ENCODE measurements at regions not wholly inside any gene's neighbourhood (a gene's known extent, or its start where the extent isn't known, plus 50 kb on each side); places are given as distances from the start of the nearest gene placed in this dataset.
"Not testable (repeated sequence)": the region's sequence is repeated elsewhere in the genome, so short reads cannot be mapped to it uniquely, and the experiment has no call there.

GRCh38 chr2:124999906-125000305 is 974.8 kb downstream of the CNTNAP5 start:
- no peaks in the 10 kb centered on the region for H3K9me3 Mint-ChIP-seq (ENCODE audit: unreplicated experiment)
- peaks cover 10% of the 10 kb centered on the region for H3K4me1 Mint-ChIP-seq (ENCODE audit: unreplicated experiment)
- H3K27me3 Mint-ChIP-seq (ENCODE audit: unreplicated experiment): no peaks in the 10 kb centered on the region
- no peak overlapping the region for H3K27ac Mint-ChIP-seq (ENCODE audit: unreplicated experiment)
- no peak for DNase-seq (ENCODE audit: low spot score)
- TF ChIP-seq CTCF (IDR thresholded peaks at IDR 0.05; ENCODE audit: unreplicated experiment): no peak
- H3K4me3 Mint-ChIP-seq (ENCODE audit: unreplicated experiment): no peak overlapping the region
- no peaks in the 10 kb centered on the region for H3K36me3 Mint-ChIP-seq (ENCODE audit: low read depth, unreplicated experiment)

- TF ChIP-seq CTCF (IDR thresholded peaks at IDR 0.05; ENCODE audit: unreplicated experiment): no peak
- Mint-ChIP-seq H3K4me3 (ENCODE audit: unreplicated experiment) (no peak overlapping the region), H3K27ac (ENCODE audit: unreplicated experiment) (no peak overlapping the region), H3K27me3 (ENCODE audit: unreplicated experiment) (no peaks in the 10 kb centered on the region), H3K4me1 (ENCODE audit: unreplicated experiment) (no peaks in the 10 kb centered on the region), H3K9me3 (ENCODE audit: unreplicated experiment) (no peaks in the 10 kb centered on the region), H3K36me3 (ENCODE audit: low read depth, unreplicated experiment) (no peaks in the 10 kb centered on the region)
- no peak for DNase-seq (ENCODE audit: low spot score)
Observed at GRCh38 chr2:125004106-125004800, 979.2 kb downstream of the CNTNAP5 start.

- no peak for DNase-seq (ENCODE audit: low spot score)
- no peaks in the 10 kb centered on the region for H3K27me3 Mint-ChIP-seq (ENCODE audit: unreplicated experiment)
- H3K36me3 Mint-ChIP-seq (ENCODE audit: low read depth, unreplicated experiment): no peaks in the 10 kb centered on the region
- H3K4me3 Mint-ChIP-seq (ENCODE audit: unreplicated experiment): no peak overlapping the region
- no peak for TF ChIP-seq CTCF (IDR thresholded peaks at IDR 0.05; ENCODE audit: unreplicated experiment)
- H3K27ac Mint-ChIP-seq (ENCODE audit: unreplicated experiment): no peak overlapping the region
- no peaks in the 10 kb centered on the region for H3K4me1 Mint-ChIP-seq (ENCODE audit: unreplicated experiment)
- no peaks in the 10 kb centered on the region for H3K9me3 Mint-ChIP-seq (ENCODE audit: unreplicated experiment)
Observed at GRCh38 chr2:125006676-125007075, 981.6 kb downstream of the CNTNAP5 start.

- not testable (repeated sequence) for H3K27ac Mint-ChIP-seq (ENCODE audit: unreplicated experiment); H3K4me1 Mint-ChIP-seq (ENCODE audit: unreplicated experiment); H3K36me3 Mint-ChIP-seq (ENCODE audit: low read depth, unreplicated experiment); DNase-seq (ENCODE audit: low spot score); H3K4me3 Mint-ChIP-seq (ENCODE audit: unreplicated experiment); H3K9me3 Mint-ChIP-seq (ENCODE audit: unreplicated experiment); H3K27me3 Mint-ChIP-seq (ENCODE audit: unreplicated experiment)
Observed at GRCh38 chr2:125028721-125029120, 1003.6 kb downstream of the CNTNAP5 start.

GRCh38 chr2:125033871-125034270 is 1008.8 kb downstream of the CNTNAP5 start:
- no peaks in the 10 kb centered on the region for H3K4me1 Mint-ChIP-seq (ENCODE audit: unreplicated experiment)
- peaks cover 2% of the 10 kb centered on the region for H3K27me3 Mint-ChIP-seq (ENCODE audit: unreplicated experiment)
- no peak for TF ChIP-seq CTCF (IDR thresholded peaks at IDR 0.05; ENCODE audit: unreplicated experiment)
- H3K27ac Mint-ChIP-seq (ENCODE audit: unreplicated experiment): no peak overlapping the region
- no peak overlapping the region for H3K4me3 Mint-ChIP-seq (ENCODE audit: unreplicated experiment)
- H3K36me3 Mint-ChIP-seq (ENCODE audit: low read depth, unreplicated experiment): no peaks in the 10 kb centered on the region
- DNase-seq (ENCODE audit: low spot score): no peak
- H3K9me3 Mint-ChIP-seq (ENCODE audit: unreplicated experiment): no peaks in the 10 kb centered on the region

All from endothelial cell (in vitro differentiated cells).